ENCODE measurements at regions not wholly inside any gene's neighbourhood (a gene's known extent, or its start where the extent isn't known, plus 50 kb on each side); places are given as distances from the start of the nearest gene placed in this dataset.

- Histone ChIP-seq H3K9me2 (ENCODE audit: insufficient read depth) (no peaks in the 10 kb centered on the region), H3K9ac (ENCODE audit: low read length) (no peak overlapping the region), H3K79me2 (ENCODE audit: insufficient read depth, low read length) (no peaks in the 10 kb centered on the region), H2AFZ (ENCODE audit: low read depth, low read length, poor library complexity, severe bottlenecking) (no peak overlapping the region), H3K9me3 (ENCODE audit: control insufficient read depth in 1 of 2, insufficient read depth in 1 of 2, low read depth in 1 of 2, low read length in 2 of 2) (no peaks in the 10 kb centered on the region), H3K4me1 (ENCODE audit: control insufficient read depth in 1 of 2, insufficient read depth in 2 of 2, low read length in 2 of 2) (peaks cover 0 to 6% of the 10 kb centered on the region in 2 experiments; a peak in 1 of 4 replicates), H3K4me3 (replicated peaks in 1 of 2; ENCODE audit: low read depth in 1 of 2, low read length in 2 of 2) (no peak overlapping the region), H3K27ac (ENCODE audit: low read depth, low read length) (no peak overlapping the region), H3K27me3 (ENCODE audit: insufficient read depth, low read length) (peaks cover 25% of the 10 kb centered on the region), H3K36me3 (ENCODE audit: control insufficient read depth in 1 of 2, insufficient read depth in 2 of 2, low read length in 2 of 2) (no peaks in the 10 kb centered on the region), H3K4me2 (ENCODE audit: low read length) (no peak overlapping the region), H4K20me1 (ENCODE audit: insufficient read depth) (no peaks in the 10 kb centered on the region)
- TF ChIP-seq TCF7L2 (IDR thresholded peaks at IDR 0.05; ENCODE audit: borderline replicate concordance, extremely low read depth, insufficient read depth, insufficient read length) (no peak), ZNF274 (IDR thresholded peaks at IDR 0.05; ENCODE audit: low read depth, low read length) (no peak), REST (IDR thresholded peaks at IDR 0.05; ENCODE audit: low read depth) (no peak), CTCF (IDR thresholded peaks at IDR 0.05 in 2 of 3, conservative IDR thresholded peaks at IDR 0.05 in 1 of 3; ENCODE audit: borderline replicate concordance in 1 of 3, insufficient read depth in 1 of 3, low read depth in 2 of 3, low read length in 2 of 3) (no peak), EZH2 (IDR thresholded peaks at IDR 0.05) (no peak), CBX3 (IDR thresholded peaks at IDR 0.05; ENCODE audit: low read depth) (no peak), SIN3A (IDR thresholded peaks at IDR 0.05; ENCODE audit: low read depth) (no peak), RAD21 (IDR thresholded peaks at IDR 0.05; ENCODE audit: low read depth) (no peak), SRF (IDR thresholded peaks at IDR 0.05; ENCODE audit: low read depth) (no peak), CEBPB (IDR thresholded peaks at IDR 0.05; ENCODE audit: low read depth) (no peak), JUND (IDR thresholded peaks at IDR 0.05) (no peak), SP1 (IDR thresholded peaks at IDR 0.05; ENCODE audit: low read depth) (no peak), YY1 (IDR thresholded peaks at IDR 0.05; ENCODE audit: extremely low read depth, insufficient replicate concordance, low read depth, low read length) (no peak), EGR1 (IDR thresholded peaks at IDR 0.05; ENCODE audit: low read depth) (no peak)
- ATAC-seq (no peak), DNase-seq (ENCODE audit: low read depth, low spot score) (no peak)
- CTCF ChIA-PET = no interaction called here
- BruUV-seq (replicated peaks) = no TSS peak
- intact Hi-C loops (cut with micrococcal nuclease) = no loop called here
- RAD21 ChIA-PET (ENCODE audit: low non-redundant PET in 1 of 2, low total read pairs in 2 of 2, uncharacterized antibody in 2 of 2, unreplicated experiment in 2 of 2) = no interaction called here
- POLR2A ChIA-PET = no interaction called here
Measured at GRCh38 chr10:44803862-44804261, 107.3 kb upstream of the TMEM72 start.

All from HCT116 (cell line).